ENCODE measurements at regions not wholly inside any gene's neighbourhood (a gene's known extent, or its start where the extent isn't known, plus 50 kb on each side); places are given as distances from the start of the nearest gene placed in this dataset.

DNA sequence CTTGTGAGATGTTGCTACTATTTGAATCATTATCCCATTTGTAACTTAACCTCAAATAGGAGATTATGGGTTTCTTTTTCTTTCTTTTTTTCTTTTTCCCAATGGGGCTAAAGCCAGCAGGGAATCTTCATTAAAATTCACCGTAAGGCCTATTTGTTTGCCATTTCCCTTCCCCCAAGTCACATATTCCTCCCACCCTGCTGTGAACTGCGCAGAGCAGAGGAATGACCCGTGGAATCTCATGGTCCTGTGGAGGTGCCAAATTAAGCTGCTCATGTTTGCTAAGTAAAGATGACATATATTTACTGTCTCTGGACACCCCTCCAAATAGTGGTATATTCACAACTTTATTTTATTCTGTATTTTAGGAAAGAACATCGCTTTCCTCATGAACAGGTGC lies 699.3 kb downstream of the RNF144B start:
- TF ChIP-seq, protein P1, sequence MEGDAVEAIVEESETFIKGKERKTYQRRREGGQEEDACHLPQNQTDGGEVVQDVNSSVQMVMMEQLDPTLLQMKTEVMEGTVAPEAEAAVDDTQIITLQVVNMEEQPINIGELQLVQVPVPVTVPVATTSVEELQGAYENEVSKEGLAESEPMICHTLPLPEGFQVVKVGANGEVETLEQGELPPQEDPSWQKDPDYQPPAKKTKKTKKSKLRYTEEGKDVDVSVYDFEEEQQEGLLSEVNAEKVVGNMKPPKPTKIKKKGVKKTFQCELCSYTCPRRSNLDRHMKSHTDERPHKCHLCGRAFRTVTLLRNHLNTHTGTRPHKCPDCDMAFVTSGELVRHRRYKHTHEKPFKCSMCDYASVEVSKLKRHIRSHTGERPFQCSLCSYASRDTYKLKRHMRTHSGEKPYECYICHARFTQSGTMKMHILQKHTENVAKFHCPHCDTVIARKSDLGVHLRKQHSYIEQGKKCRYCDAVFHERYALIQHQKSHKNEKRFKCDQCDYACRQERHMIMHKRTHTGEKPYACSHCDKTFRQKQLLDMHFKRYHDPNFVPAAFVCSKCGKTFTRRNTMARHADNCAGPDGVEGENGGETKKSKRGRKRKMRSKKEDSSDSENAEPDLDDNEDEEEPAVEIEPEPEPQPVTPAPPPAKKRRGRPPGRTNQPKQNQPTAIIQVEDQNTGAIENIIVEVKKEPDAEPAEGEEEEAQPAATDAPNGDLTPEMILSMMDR (IDR thresholded peaks at IDR 0.05): no peak
- TF ChIP-seq EP300 (IDR thresholded peaks at IDR 0.05) (no peak), POLR2A (IDR thresholded peaks at IDR 0.05) (no peak)
